HCT116 (cell line): ENCODE measurements at regions not wholly inside any gene's neighbourhood (a gene's known extent, or its start where the extent isn't known, plus 50 kb on each side); places are given as distances from the start of the nearest gene placed in this dataset.

Experiments
- ATAC-seq: fragments of 200-7000 bp; cut with Tn5 transposase; 2 replicates; pipeline ENCODE4 v1.9.1; 2020; ENCODE audit warnings: mild to moderate bottlenecking, moderate library complexity
- BruUV-seq: library from RNA; stranded (reverse); fragments of 400-500 nt; replicated peaks from 2 replicates; lab custom pipeline; 2021; lab: Mats Ljungman, UMichigan
- CTCF ChIA-PET: fragments of 300-600 bp; sonication (Branson Sonifier 250); formaldehyde crosslinking; loops from one replicate; lab custom pipeline; 2021; ENCODE audit warnings: antibody characterized with exemption; lab: Charles Lee
- POLR2A ChIA-PET: fragments of 300-600, 350-600 bp; sonication (Branson Sonifier 250); formaldehyde crosslinking; loops from one replicate; lab custom pipeline; 2021; ENCODE audit warnings: antibody characterized with exemption; lab: Charles Lee
- RAD21 ChIA-PET, 2 experiments: fragments of 300-600 bp; sonication (Branson Sonifier 250); formaldehyde crosslinking; loops; one replicate each; lab custom pipeline; 2023; ENCODE audit warnings: low total read pairs in 2 of 2; ENCODE audit not compliant: uncharacterized antibody in 2 of 2, unreplicated experiment in 2 of 2, low non-redundant PET in 1 of 2; lab: Charles Lee
- DNase-seq: peaks from one replicate; pipeline ENCODE4 v3.0.0-alpha.2; 2010; ENCODE audit warnings: low read depth, low spot score
- H2AFZ ChIP-seq: fragments of 200-600 bp; shearing (Covaris generic), sonication (generic); 2 replicates; pipeline ENCODE4 v1.6.1; 2017; ENCODE audit warnings: low read depth, mixed run types, mixed read lengths, antibody characterized with exemption, low read length; ENCODE audit not compliant: poor library complexity, severe bottlenecking
- H3K27ac ChIP-seq: 2 replicates; pipeline ENCODE4 v1.5.1; 2012; ENCODE audit warnings: low read depth, low read length
- H3K27me3 ChIP-seq: fragments of 200-600 bp; sonication (generic); 2 replicates; pipeline ENCODE4 v1.6.1; 2016; ENCODE audit warnings: mixed run types, low read length, mixed read lengths; ENCODE audit not compliant: insufficient read depth
- H3K36me3 ChIP-seq, 2 experiments: fragments of 200-500 bp in 1 of 2; fragments of 200-600 bp in 1 of 2; sonication (Bioruptor generic) in 1 of 2; sonication (generic) in 1 of 2; 2 replicates each; pipeline versions ENCODE4 v1.5.1 to v1.6.1; 2014 to 2016; ENCODE audit warnings: low read length in 2 of 2, inconsistent platforms in 1 of 2, mixed read lengths in 1 of 2, mixed run types in 1 of 2; ENCODE audit not compliant: insufficient read depth in 2 of 2, control insufficient read depth in 1 of 2
- H3K4me1 ChIP-seq, 2 experiments: fragments of 200-600 bp in 1 of 2; sonication (generic) in 1 of 2; 2 replicates each; pipeline versions ENCODE4 v1.5.1 to v1.6.1; 2012 to 2017; ENCODE audit warnings: low read length in 2 of 2, inconsistent platforms in 1 of 2, mild to moderate bottlenecking in 1 of 2, mixed read lengths in 1 of 2, mixed run types in 1 of 2, moderate library complexity in 1 of 2; ENCODE audit not compliant: insufficient read depth in 2 of 2, control insufficient read depth in 1 of 2
- H3K4me2 ChIP-seq: fragments of 200-600 bp; sonication (generic); 2 replicates; pipeline ENCODE4 v1.6.1; 2017; ENCODE audit warnings: mixed run types, low read length, mixed read lengths
- H3K4me3 ChIP-seq, 2 experiments: fragments of 200-600 bp in 1 of 2; sonication (generic) in 1 of 2; replicated peaks in 1 of 2; 2 replicates each; pipeline ENCODE4 v1.5.1; 2011 to 2016; ENCODE audit warnings: low read length in 2 of 2, control low read depth in 1 of 2, low read depth in 1 of 2, mild to moderate bottlenecking in 1 of 2, mixed read lengths in 1 of 2, mixed run types in 1 of 2
- H3K79me2 ChIP-seq: fragments of 200-600 bp; sonication (generic); 2 replicates; pipeline ENCODE4 v1.6.1; 2017; ENCODE audit warnings: mild to moderate bottlenecking, mixed run types, low read length, moderate library complexity, mixed read lengths; ENCODE audit not compliant: insufficient read depth
- H3K9ac ChIP-seq: fragments of 200-600 bp; sonication (generic); 2 replicates; pipeline ENCODE4 v1.6.1; 2016; ENCODE audit warnings: low read length, mixed read lengths
- H3K9me2 ChIP-seq: fragments of 200-600 bp; sonication (generic), shearing (Covaris generic); 2 replicates; pipeline ENCODE4 v1.6.1; 2017; ENCODE audit warnings: mixed run types, mild to moderate bottlenecking, moderate library complexity; ENCODE audit not compliant: insufficient read depth
- H3K9me3 ChIP-seq, 2 experiments: fragments of 200-500 bp in 1 of 2; fragments of 200-600 bp in 1 of 2; sonication (Bioruptor generic) in 1 of 2; sonication (generic) in 1 of 2; 2 replicates each; pipeline ENCODE4 v1.6.1; 2014 to 2017; ENCODE audit warnings: low read length in 2 of 2, mixed read lengths in 2 of 2, inconsistent platforms in 1 of 2, low read depth in 1 of 2, mild to moderate bottlenecking in 1 of 2, mixed run types in 1 of 2, moderate library complexity in 1 of 2; ENCODE audit not compliant: control insufficient read depth in 1 of 2, insufficient read depth in 1 of 2
- H4K20me1 ChIP-seq: fragments of 200-600 bp; sonication (generic), shearing (Covaris generic); 2 replicates; pipeline ENCODE4 v1.6.1; 2017; ENCODE audit warnings: mixed run types, mild to moderate bottlenecking, moderate library complexity; ENCODE audit not compliant: insufficient read depth
- ATF3 ChIP-seq: IDR thresholded peaks from 2 replicates; pipeline ENCODE4 v1.6.1; 2012
- CEBPB ChIP-seq: IDR thresholded peaks from 2 replicates; pipeline ENCODE4 v1.6.1; 2012; ENCODE audit warnings: low read depth
- ELF1 ChIP-seq: IDR thresholded peaks from 2 replicates; pipeline ENCODE4 v1.6.1; 2012; ENCODE audit warnings: low read depth, borderline replicate concordance
- EZH2 ChIP-seq: fragments of 200-600 bp; sonication (generic); IDR thresholded peaks from 2 replicates; pipeline ENCODE4 v1.6.1; 2017; ENCODE audit warnings: antibody characterized with exemption, mixed run types
- EZH2phosphoT487 ChIP-seq: fragments of 200-600 bp; IDR thresholded peaks from 2 replicates; pipeline ENCODE4 v1.6.1; 2018; ENCODE audit warnings: antibody characterized with exemption, borderline replicate concordance
- FOSL1 ChIP-seq: IDR thresholded peaks from 2 replicates; pipeline ENCODE4 v1.6.1; 2012; ENCODE audit warnings: low read depth
- JUND ChIP-seq: IDR thresholded peaks from 2 replicates; pipeline ENCODE4 v1.6.1; 2012
- MAX ChIP-seq: IDR thresholded peaks from 2 replicates; pipeline ENCODE4 v1.6.1; 2012
- POLR2A ChIP-seq: IDR thresholded peaks from 2 replicates; pipeline ENCODE4 v1.7.0; 2011; ENCODE audit warnings: borderline replicate concordance; ENCODE audit not compliant: insufficient read depth, insufficient read length; ENCODE audit errors: extremely low read depth
- POLR2AphosphoS5 ChIP-seq: IDR thresholded peaks from 2 replicates; pipeline ENCODE4 v1.6.1; 2011; ENCODE audit warnings: mild to moderate bottlenecking, low read depth, low read length, moderate library complexity
- SIN3A ChIP-seq: IDR thresholded peaks from 2 replicates; pipeline ENCODE4 v1.6.1; 2012; ENCODE audit warnings: low read depth
- SP1 ChIP-seq: IDR thresholded peaks from 2 replicates; pipeline ENCODE4 v1.6.1; 2012; ENCODE audit warnings: low read depth
- SRF ChIP-seq: IDR thresholded peaks from 2 replicates; pipeline ENCODE4 v1.6.1; 2012; ENCODE audit warnings: low read depth
- TCF7L2 ChIP-seq: IDR thresholded peaks from 2 replicates; pipeline ENCODE4 v1.7.0; 2011; ENCODE audit warnings: borderline replicate concordance, inconsistent platforms; ENCODE audit not compliant: insufficient read depth, insufficient read length; ENCODE audit errors: extremely low read depth
- YY1 ChIP-seq: IDR thresholded peaks from 2 replicates; pipeline ENCODE4 v1.6.1; 2011; ENCODE audit warnings: low read length, low read depth, moderate library complexity, mild to moderate bottlenecking; ENCODE audit not compliant: insufficient replicate concordance; ENCODE audit errors: extremely low read depth
- ZBTB33 ChIP-seq: IDR thresholded peaks from 2 replicates; pipeline ENCODE4 v1.6.1; 2011; ENCODE audit warnings: mild to moderate bottlenecking, low read length, moderate library complexity; ENCODE audit not compliant: insufficient replicate concordance; ENCODE audit errors: extremely low read depth
- ZFX ChIP-seq: fragments of 450-650 bp; IDR thresholded peaks from 2 replicates; pipeline ENCODE4 v1.6.1; 2017
- ZNF274 ChIP-seq: fragments of 200-500 bp; sonication (Bioruptor generic); IDR thresholded peaks from 2 replicates; pipeline ENCODE4 v1.6.1; 2014; ENCODE audit warnings: mild to moderate bottlenecking, low read depth, low read length, inconsistent platforms
- intact Hi-C: fragments of 100-400 bp; cut with micrococcal nuclease; formaldehyde crosslinking; loops from 2 replicates; pipeline ENCODE4 v1.10.0; 2022

GRCh38 chr11:23211221-23211620 is 350.9 kb upstream of the CCDC179 start:
- BruUV-seq, result no TSS peak
- H3K9me2 ChIP-seq, result no peaks in the 10 kb centered on the region
- no peaks in the 10 kb centered on the region for H3K4me1 ChIP-seq
- no peak overlapping the region for H2AFZ ChIP-seq
- ChIA-PET CTCF (no interaction called here), RAD21 (no interaction called here), POLR2A (no interaction called here)
- no peaks in the 10 kb centered on the region for H3K36me3 ChIP-seq
- no peaks in the 10 kb centered on the region for H3K79me2 ChIP-seq
- H3K27me3 ChIP-seq, result no peaks in the 10 kb centered on the region
- no peak overlapping the region for H3K27ac ChIP-seq
- no peak for TF ChIP-seq POLR2AphosphoS5
- TF ChIP-seq SRF, result no peak
- H3K9ac ChIP-seq, result no peak overlapping the region
- DNase-seq, result no peak
- no peak overlapping the region for H3K4me2 ChIP-seq
- H3K4me3 ChIP-seq, result no peak overlapping the region
- no peak for ATAC-seq
- peaks cover 3 to 22% of the 10 kb centered on the region in 2 experiments; a peak in 2 of 4 replicates for H3K9me3 ChIP-seq
- no peaks in the 10 kb centered on the region; the same call in 1 of the 2 replicates for H4K20me1 ChIP-seq
- intact Hi-C loops, result no loop called here

GRCh38 chr11:23212807-23213206 is 352.5 kb upstream of the CCDC179 start:
- Histone ChIP-seq H3K4me1 (no peaks in the 10 kb centered on the region), H3K27ac (no peak overlapping the region), H4K20me1 (no peaks in the 10 kb centered on the region; the same call in 1 of the 2 replicates), H3K9me2 (no peaks in the 10 kb centered on the region), H2AFZ (no peak overlapping the region), H3K27me3 (no peaks in the 10 kb centered on the region), H3K36me3 (no peaks in the 10 kb centered on the region), H3K4me2 (no peak overlapping the region), H3K9me3 (peaks cover 3 to 23% of the 10 kb centered on the region in 2 experiments; a peak in 2 of 4 replicates), H3K9ac (no peak overlapping the region), H3K79me2 (no peaks in the 10 kb centered on the region), H3K4me3 (no peak overlapping the region)
- no TSS peak for BruUV-seq
- intact Hi-C loops, result no loop called here
- POLR2A ChIA-PET, result no interaction called here
- RAD21 ChIA-PET, result no interaction called here
- CTCF ChIA-PET, result no interaction called here
- no peak for DNase-seq
- ATAC-seq, result no peak
- no peak for TF ChIP-seq CEBPB
- TF ChIP-seq SP1, result no peak
- no peak for TF ChIP-seq SIN3A
- no peak for TF ChIP-seq ZNF274
- TF ChIP-seq EZH2, result no peak
- no peak for TF ChIP-seq JUND
- TF ChIP-seq POLR2A, result no peak
- TF ChIP-seq YY1, result no peak
- no peak for TF ChIP-seq ZBTB33
- TF ChIP-seq ELF1, result no peak
- TF ChIP-seq EZH2phosphoT487, result no peak
- no peak for TF ChIP-seq FOSL1
- TF ChIP-seq ZFX, result no peak
- TF ChIP-seq SRF, result no peak
- no peak for TF ChIP-seq ATF3
- no peak for TF ChIP-seq TCF7L2
- TF ChIP-seq MAX, result no peak
